ENCODE measurements at regions not wholly inside any gene's neighbourhood (a gene's known extent, or its start where the extent isn't known, plus 50 kb on each side); places are given as distances from the start of the nearest gene placed in this dataset.

DNA sequence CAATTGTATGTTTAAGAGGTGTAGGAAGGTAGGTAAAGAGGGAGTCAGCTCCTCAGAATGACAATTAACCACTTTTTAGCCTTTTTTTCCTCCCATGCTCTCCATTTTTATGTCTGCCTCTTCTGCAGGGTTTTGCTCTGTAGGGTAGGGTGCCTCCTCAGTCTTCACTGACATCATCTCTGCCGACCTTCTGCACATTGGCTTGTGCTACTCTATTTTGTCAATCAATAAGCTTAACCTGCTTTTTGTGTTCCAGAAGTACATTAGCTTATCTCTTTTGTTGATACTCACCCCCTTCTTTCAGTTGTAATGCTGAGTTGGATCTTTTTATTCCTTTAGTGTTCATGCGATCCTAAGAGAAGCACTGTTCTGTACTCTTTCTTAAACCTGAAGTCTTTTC, 323.2 kb downstream of the RDH14 start:
- TF ChIP-seq GATA3 (IDR thresholded peaks at IDR 0.05; ENCODE audit: low read depth, low read length) (no peak), GATA2 (IDR thresholded peaks at IDR 0.05; ENCODE audit: low read depth, low read length) (no peak)

Data from SH-SY5Y (cell line).